NCI-H2227 (cell line): ENCODE measurements at regions not wholly inside any gene's neighbourhood (a gene's known extent, or its start where the extent isn't known, plus 50 kb on each side); places are given as distances from the start of the nearest gene placed in this dataset.

Experiments
- DNase-seq: peaks from one replicate; lab custom pipeline; 2025; ENCODE audit not compliant: unreplicated experiment; lab: John Stamatoyannopoulos, UW

DNA sequence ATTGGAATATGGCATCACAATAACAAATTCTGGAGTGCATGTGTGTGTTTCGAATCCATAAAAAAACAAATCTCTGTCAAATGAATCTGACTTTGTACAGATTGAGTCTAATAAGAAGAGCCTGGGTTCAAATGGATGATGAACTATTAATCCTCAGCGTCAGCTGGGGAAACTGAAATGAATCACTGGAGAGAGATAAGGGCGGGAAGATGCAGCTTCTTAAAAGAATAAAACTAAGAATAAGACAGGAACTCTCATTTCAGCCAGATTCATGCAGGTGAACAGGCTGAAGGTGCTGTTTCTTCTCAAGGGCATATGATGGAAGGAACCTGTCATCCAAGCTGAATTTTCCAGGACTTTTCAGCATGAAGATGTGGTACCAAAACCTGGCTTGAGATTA is 202.6 kb upstream of the TRIB2 start:
- DNase-seq = no peak

DNA sequence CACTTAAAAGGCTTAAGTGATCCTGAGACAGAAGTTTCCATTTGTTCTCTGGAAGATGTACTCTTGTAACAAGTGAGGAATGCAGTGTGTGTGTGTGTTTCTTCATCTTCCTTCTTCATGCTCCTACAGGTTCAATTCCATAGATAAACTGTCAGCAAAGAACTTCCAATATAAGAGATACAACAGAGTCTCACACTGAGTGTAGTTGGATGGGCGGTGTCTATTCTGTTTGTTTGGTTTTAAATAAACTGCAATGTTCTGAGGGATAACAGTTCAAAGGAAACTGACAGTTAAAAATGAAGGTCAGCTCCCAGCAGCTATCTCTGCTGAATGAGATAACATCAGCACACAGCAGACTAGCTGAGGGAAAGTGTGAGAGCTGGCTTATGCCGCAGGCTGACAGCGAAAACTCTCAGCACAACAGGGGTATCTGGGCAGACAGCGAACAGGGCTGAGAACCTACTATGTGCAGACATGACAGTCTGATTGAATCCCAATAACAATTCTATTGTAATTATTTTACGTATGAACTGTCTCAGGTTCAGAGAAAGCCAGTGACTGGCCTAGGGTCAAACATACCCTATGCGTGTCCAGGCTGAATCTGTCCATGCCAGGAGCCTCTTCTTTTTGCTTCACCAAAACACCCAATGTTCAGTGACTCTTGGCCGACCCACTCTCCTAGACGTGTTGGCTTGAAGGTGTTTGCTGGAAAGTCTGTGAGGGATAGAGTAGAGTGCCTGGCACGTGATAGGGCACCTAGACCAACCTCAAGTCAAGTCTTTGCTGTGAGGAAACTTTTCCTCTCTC is 201.9 kb upstream of the TRIB2 start:
- DNase-seq = no peak

DNA sequence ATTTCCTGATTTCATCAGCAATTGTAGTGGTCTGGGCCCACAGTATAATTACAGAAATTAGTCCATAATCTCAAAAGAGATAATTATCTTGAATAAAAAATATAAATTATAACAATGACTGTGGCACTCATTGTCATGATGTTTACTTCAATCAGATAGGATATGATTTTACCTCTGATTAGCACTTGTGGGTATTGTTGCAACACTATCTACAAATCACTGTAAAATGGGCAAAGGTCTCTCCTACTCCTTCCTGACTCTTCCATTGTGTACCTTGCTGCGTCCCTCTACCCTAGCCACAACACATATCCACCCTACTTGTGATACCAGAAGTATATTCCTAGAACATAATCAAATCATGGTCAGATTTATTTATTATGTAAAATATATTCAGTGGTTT is 200.9 kb upstream of the TRIB2 start:
- DNase-seq = no peak

DNA sequence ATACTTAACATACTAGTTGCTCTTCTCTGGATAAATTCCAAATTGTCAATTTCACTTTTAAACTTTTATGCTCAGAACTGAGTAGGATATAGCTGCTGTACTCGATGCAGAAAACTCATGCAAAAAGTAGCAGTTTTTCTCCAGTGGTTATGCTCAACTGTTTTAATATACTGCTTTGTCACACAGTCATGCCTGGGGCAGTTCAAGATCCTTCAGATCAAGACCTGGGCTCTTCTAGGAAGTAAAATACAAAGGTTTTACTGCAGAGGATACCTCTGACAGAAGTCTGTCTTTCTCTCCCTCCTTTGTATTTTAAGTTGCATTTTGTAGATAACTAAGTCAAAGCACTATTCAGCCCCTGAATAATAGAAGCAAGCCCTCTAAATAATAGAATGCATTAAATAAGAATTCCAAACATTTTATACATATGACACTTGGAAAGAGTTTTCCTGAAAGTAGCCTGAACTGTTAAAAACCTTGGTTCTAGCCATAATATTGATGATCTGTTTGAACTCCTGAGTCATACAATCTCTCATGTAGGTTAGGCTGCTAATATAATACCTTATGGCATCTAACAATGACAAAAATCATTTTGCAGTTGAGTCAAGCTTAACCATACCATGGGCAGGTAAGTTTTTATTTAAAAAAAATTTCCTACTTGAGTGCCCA is 183.3 kb upstream of the TRIB2 start:
- DNase-seq = no peak

DNA sequence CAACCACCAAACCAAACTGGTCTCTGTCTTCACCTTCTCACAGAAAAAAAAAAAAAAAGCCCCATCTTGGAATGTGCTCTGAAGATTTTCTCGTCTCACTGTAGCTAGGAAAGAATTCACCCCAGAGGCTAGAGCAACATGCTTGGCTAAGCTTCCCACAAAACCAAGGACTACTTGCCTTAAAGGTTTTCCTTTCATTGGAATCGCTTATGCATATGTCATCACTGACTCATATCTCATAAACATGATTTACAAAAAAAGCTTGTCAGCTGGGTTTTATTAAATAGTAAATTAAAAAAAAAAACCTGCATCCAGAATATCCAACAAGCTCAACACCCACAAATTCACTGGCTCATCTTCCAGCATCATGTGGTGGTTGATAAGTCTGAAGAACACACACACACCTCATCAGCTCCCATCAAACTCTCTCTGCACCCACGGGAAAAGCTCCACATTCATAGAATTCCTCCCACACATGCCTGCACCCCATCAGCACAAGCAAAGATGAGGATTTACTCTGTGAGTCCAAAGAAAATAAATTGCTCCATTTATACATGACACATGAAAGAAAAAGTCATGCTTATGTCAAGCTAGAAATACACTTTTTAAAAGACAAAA is 182.0 kb upstream of the TRIB2 start:
- no peak for DNase-seq

DNA sequence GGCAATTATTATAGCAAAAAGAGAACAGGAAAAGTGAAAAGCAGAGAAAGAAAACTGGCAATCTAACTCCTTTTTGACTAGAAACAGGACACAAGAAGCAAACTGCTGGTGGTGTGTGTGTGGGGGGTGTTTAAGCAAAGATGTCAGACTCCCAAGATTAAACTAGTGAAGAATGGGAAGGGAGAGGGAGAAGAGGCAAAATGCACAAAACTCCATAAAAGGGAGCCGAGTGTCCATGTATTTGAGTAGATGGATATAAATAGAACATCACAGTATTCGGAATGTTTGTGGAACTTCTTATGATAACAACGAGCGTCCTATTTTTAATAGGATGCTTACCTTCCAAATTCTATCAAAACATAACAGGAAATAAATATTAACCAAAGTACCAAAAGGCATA is 179.8 kb upstream of the TRIB2 start:
- no peak for DNase-seq

DNA sequence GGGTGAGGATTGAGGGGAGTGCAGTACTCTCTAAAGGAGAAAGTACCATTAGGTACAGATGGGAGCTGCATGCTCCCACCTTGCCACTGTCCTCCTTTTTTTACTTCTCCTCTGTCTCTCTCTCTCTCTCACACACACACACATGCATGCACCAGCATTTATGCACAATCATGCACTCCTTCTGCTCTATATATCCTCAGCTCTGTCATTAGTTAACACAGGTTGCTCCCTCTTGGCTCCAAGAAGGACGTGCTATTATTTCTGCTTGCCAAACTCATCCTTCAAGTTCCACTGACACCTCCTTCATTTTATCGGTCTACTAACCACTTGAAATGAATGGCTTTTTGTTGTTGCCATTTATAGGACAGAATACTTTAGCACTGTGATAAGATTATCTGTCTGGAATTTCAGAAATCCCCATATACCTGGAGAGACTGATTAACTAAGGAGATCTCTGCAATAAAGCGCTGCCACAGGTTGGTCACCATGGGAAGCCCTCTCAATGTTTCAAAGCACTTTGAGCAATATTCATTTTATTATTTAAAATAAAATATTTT is 178.5 kb upstream of the TRIB2 start:
- DNase-seq = no peak

DNA sequence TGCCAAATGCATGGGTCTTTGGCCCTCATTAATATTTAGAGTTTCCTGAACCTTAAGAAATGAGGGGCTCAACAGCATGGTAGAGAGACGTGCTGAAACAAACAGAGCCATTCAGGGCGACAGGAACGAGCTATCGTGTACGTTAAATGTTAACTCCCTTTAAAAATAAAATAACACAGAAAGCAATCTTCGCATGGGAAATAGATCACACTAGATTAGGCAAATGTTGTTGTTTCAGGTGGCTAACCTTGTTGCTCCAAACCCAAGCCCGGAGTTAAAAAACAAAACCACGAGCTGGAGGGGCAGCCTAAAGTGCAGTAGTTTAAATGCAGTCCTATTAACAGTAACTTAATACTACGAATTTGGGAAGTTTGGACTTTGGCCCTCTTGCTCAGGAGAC is 177.4 kb upstream of the TRIB2 start:
- DNase-seq = no peak

DNA sequence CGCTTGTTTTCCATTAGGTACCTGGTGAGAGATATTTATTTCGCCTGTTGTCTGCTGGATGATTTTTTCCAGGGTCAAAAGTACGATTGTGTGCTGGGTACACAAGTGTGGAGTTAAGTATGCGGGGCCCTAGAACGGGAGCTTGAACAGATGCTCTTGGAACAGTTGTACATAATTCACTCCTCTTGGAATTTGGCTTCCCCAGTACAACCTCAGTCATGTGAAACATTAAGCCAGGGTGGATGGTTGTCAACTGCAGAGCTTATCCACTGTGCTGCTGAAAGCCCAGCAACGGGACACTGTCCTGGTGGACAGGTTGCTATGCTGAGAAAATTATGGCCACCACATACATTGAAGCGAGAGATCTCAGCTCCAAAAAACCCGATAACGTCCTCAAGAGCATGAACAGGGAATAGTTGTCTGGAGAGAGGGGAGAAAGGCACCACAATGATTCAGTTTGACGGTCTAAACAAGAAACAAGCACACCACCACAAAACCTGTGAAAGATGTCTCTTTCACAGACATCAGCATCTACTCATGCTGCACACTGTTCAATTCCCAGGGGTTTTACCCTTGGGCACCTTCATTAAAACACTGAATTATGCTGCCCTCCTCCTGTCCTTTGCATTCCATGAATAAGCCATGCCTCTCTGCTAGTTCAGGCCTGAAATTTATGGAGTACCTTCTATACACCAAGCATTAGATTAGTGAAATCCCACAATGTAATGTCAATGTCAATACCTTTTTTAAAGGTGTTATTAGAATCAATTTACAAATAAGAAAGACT is 176.8 kb upstream of the TRIB2 start:
- no peak for DNase-seq

DNA sequence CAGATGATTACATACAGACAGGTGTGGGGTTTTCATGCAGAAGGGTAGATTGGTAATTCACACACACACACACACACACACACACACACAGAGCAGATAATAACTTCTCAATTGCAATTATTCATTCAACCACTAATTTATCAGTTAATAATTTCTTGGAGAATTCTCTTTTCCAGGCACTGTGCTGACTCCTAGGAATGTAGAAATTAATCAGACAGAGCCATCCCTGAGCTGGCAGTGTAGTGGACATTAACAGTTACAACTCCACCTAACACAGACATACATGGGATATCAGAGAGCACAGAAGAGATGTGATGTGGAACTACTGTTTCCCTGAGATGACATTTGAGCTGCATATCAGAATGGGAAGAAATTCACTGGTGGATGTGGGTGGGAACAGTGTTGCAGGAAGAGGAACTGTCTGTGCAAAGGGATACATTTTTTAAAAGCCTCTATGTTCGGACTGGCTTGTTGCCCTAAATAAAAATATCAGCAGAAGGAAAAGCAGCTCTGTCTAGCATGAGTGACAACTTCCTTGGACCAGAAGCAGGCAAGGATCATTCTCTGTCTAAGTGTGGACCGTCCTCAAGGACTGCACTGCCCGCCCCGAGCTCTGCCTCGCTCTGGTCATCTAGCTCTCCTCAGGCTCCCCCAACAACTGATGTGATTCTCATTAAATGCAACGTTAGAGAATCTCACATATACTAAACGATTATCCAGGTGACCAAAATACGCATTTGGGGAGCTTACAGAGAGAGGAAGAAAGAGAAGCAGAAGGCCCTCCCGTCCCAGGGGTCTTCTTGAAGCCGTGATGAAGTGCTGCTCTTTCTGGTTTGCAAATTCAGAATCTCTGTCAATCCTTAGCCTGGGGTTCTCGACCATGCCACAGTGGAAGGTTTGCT is 173.4 kb upstream of the TRIB2 start:
- DNase-seq = no peak

DNA sequence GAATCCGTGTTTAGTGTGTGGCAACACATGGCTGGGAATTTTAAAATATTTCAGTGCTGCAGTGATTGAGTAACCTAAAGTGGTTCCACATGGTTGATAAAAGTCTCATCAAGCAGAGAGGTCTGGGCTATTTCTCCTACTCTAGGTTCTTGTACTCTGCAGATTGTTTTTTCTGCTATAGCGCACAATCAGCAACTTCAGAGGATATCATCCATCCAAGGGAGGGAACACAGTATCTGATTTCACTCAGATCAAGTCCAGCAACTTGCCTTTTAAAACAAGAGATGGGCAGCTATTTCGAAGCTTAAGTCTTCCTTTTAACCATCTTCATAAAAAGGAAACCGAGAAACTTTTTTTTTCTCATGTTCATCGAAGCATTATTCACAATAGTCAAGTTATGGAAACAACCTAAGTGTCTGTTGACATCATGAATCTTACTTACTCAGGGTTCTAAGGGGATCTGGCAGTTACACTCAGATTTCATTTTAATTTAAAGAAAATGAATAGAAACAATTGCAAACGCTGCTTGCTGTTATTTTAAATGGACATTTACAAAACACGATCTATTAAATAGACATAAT is 172.7 kb upstream of the TRIB2 start:
- no peak for DNase-seq

DNA sequence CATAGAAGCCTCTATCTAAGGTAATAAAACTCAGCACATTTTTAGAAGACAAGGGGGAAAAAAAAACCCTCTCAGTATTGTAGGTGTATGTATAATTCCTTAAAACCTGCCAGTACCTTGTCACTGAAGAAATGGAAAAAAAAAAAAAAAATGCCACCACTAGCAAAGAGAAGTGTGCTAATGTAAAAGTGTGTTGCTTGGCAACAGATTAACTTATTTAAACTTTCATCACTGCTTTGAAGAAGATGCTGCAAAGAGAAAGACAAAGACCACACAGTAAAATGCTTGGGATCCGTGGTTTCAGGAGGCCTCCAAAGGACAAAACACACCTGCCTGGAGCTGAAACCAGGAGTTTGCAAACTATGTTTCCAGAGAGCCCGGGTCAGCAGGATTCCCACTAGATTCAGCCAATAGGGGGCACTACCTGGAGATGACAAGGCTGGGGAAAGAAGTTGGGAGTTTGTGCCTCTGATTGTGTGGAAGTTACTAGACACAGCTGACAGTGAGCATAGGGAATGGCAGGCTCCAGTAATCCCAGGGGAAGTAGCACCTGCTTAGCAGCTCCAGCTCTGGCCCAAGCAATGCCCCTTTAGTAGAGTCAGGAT is 169.1 kb upstream of the TRIB2 start:
- DNase-seq = no peak

DNA sequence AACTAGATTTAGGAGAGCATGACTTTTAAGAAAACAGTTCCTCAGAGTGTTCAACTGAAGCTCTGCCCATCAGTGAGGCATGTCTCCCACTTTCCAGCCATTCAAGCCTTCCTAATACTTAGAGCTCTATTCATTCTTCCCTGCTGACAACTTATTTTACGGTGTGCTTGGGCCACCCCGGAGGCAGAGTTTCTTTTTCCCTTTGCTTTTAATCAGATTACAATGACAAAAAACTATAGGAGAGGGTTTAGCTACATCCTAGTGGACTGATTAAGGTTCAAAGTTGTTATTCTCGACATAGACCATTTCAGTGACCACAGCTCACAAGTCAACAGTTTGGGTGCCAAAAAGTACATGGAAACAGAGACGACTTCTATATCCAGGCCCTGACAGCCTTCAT is 167.8 kb upstream of the TRIB2 start:
- no peak for DNase-seq

DNA sequence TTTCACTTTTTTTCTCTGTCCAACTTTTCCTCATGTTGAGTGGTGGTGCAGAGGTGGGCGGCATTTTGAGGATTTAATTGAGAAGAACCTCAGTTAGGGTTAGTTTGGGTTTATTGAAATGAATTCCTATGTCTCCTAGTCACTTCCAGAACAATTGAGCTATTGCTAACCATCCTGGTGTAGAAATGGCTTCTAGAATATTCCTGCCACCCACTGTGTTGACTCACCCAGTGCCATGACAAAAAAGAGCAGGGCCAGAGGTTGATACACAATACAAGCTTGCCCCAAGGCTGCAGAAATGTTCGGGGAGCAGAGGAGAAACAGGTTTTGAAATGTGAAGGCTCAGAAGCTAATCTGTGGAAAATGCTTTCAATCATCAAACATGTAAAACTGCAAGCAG is 167.1 kb upstream of the TRIB2 start:
- no peak for DNase-seq

DNA sequence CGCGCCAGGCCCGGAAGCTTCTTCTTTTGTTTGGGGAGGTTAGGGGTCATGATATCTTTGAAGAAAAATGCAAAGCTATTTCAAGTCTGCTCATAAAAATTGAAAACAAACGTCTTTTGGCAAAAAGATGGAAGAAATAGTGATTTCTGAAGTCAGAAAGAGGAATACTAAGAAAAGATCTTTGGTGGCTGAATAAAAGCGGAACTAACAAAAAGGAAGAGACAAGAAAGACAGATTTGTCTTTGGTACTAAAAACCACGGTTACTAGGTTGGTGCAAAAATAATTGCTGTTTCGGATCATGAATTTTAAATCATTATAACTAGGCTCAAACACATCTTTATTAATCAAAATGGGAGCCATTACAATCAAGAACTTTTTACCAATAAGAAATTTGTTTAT is 164.6 kb upstream of the TRIB2 start:
- no peak for DNase-seq

DNA sequence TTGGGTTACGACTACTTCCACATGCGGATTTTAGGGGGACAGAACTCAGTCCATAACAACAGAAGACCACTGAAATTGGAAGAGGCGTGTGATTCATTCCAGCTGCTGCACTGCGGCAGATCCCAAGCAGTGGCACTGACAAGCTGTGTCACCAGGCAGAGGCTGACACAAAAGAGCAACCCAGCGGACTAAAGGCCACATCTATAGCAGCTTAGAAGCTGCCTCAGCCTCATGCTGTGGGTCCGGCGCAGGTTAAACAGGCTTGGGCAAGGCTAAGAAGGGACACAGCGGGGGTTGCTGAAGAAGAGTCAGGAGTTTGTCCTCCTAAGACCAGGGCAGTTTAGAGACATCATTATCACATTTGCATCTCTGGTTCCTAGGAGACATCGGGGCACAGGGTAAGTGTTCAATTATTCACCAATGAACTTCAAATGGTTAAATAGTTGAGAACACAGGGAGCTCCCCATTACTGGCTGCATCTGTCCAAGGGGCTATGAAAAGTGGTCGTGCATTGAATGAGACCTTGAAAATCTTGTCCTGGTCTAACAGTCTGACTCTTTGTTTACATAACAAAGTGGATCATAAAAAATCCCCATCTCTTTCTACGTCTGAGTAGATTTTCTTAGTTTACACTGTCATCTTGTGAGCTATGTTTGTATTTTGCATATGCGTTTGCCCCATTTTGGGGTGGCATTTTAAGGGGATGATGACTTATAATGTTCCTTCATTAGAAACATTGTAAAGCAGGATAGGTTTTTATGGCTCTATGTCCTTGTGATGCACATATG is 162.3 kb upstream of the TRIB2 start:
- no peak for DNase-seq

DNA sequence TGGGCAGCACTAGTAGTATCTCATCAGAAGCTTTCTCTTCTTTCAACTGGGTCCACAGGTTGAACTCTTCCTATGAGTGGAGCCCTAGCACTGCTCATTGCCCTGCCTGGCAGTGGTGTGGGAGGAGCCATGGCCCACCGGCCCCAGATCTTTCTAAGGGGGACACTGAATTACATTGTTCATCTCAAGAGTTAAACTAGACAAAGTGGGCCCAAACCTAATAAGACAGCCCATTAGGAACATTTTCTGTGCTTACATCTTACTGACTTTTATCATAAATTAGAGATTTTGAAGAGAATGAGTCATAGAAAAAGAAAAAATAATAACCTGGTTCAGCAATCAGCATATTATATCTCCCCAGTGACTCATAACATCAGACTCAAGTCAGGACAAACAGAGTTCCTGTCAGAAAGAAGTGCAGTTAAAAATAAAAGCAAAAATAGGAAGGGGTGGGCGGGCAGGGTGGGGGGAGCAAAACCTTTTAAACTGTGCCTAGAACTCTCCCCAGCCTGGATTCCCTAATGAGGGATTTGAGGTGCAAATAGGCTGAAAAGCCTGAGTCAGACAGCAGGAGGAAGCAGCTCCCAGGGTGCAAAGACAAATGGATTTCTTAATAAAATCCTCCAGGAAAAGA is 161.6 kb upstream of the TRIB2 start:
- DNase-seq = no peak

DNA sequence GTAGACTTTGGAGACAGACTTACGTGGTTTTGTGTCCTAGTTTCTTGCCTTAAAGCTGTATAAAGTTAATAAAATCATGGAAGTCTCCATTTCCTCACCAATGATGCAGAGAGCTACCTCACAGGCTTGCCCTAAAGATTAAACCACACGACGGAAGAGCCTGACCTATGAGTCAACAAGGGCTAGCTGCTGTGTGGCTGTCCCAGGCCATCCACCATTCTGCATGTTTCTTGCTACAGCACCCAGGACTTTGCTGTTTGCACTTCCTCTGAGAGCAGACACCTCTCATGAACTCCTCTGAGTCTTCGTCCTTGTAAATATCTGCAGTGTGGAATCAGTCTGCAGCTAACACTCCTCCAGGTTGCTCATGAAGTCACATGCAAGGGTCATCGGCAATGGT is 160.0 kb upstream of the TRIB2 start:
- no peak for DNase-seq
